ENCODE measurements at regions not wholly inside any gene's neighbourhood (a gene's known extent, or its start where the extent isn't known, plus 50 kb on each side); places are given as distances from the start of the nearest gene placed in this dataset.

GRCh38 chr3:63070476-63070810, 195.2 kb upstream of the CADPS start (continued):
- no peak for TF ChIP-seq RAD21 (IDR thresholded peaks at IDR 0.05 in 1 of 2, conservative IDR thresholded peaks at IDR 0.05 in 1 of 2; ENCODE audit: low read depth in 2 of 2, low read length in 2 of 2)
